HEK293 (cell line): ENCODE measurements at regions not wholly inside any gene's neighbourhood (a gene's known extent, or its start where the extent isn't known, plus 50 kb on each side); places are given as distances from the start of the nearest gene placed in this dataset.

Experiments
- CTCF ChIA-PET: fragments of 350-600 bp; formaldehyde crosslinking; extraction: SDS; loops from one replicate; lab custom pipeline; 2021; ENCODE audit warnings: antibody characterized with exemption; lab: Yijun Ruan, JAX
- POLR2A ChIA-PET: fragments of 300-600 bp; formaldehyde crosslinking; extraction: SDS; loops from one replicate; lab custom pipeline; 2020; ENCODE audit warnings: antibody characterized with exemption, inconsistent platforms; lab: Yijun Ruan, JAX
- H3K27ac ChIP-seq: fragments of 200-500 bp; sonication (Bioruptor generic); 2 replicates; pipeline ENCODE4 v1.5.1; 2014; ENCODE audit warnings: low read depth, low read length, control low read depth, inconsistent platforms; ENCODE audit errors: extremely low read depth
- H3K36me3 ChIP-seq, 2 experiments: fragments of 200-500 bp in 1 of 2; sonication (Bioruptor generic) in 1 of 2; 1 replicate in 1 of 2; 2 replicates in 1 of 2; pipeline ENCODE4 v1.5.1; 2014 to 2017; ENCODE audit warnings: inconsistent platforms in 2 of 2, low read length in 2 of 2; ENCODE audit not compliant: control insufficient read depth in 2 of 2, insufficient read depth in 1 of 2
- H3K4me1 ChIP-seq: fragments of 200-500 bp; sonication (Bioruptor generic); 2 replicates; pipeline ENCODE4 v1.5.1; 2014; ENCODE audit warnings: mild to moderate bottlenecking, low read length, inconsistent platforms; ENCODE audit not compliant: control insufficient read depth, insufficient read depth
- H3K4me3 ChIP-seq: 2 replicates; pipeline ENCODE4 v1.5.1; 2011; ENCODE audit warnings: low read depth, mild to moderate bottlenecking, control low read depth, low read length, moderate library complexity
- H3K9me3 ChIP-seq: fragments of 200-500 bp; sonication (Bioruptor generic); 2 replicates; pipeline ENCODE4 v1.5.1; 2014; ENCODE audit warnings: low read depth, low read length, inconsistent platforms; ENCODE audit not compliant: control insufficient read depth, insufficient read depth
- FEZF1 ChIP-seq: fragments of 450-650 bp; formaldehyde crosslinking; IDR thresholded peaks from 2 replicates; pipeline ENCODE4 v1.5.1; 2016; ENCODE audit warnings: missing biosample characterization, missing genetic modification characterization
- GLI2 ChIP-seq: fragments of 450-650 bp; formaldehyde crosslinking; IDR thresholded peaks from 2 replicates; pipeline ENCODE4; 2017; ENCODE audit warnings: missing biosample characterization, missing genetic modification characterization, low read depth, borderline replicate concordance
- GLIS2 ChIP-seq: fragments of 450-650 bp; formaldehyde crosslinking; IDR thresholded peaks from 2 replicates; pipeline ENCODE4 v1.5.1; 2016; ENCODE audit warnings: missing biosample characterization, missing genetic modification characterization
- OVOL3 ChIP-seq: fragments of 450-650 bp; formaldehyde crosslinking; IDR thresholded peaks from 2 replicates; pipeline ENCODE4 v1.5.1; 2016; ENCODE audit warnings: missing biosample characterization, missing genetic modification characterization
- TRIM28 ChIP-seq: IDR thresholded peaks from 2 replicates; pipeline ENCODE4 v1.6.1; 2011; ENCODE audit warnings: low read length, control low read depth, borderline replicate concordance
- WT1 ChIP-seq: fragments of 450-650 bp; formaldehyde crosslinking; IDR thresholded peaks from 2 replicates; pipeline ENCODE4 v1.5.1; 2016; ENCODE audit warnings: missing biosample characterization, missing genetic modification characterization
- ZBTB48 ChIP-seq: fragments of 450-650 bp; formaldehyde crosslinking; IDR thresholded peaks from 2 replicates; pipeline ENCODE4 v1.5.1; 2016; ENCODE audit warnings: missing biosample characterization, missing genetic modification characterization
- ZFHX2 ChIP-seq: fragments of 450-650 bp; formaldehyde crosslinking; conservative IDR thresholded peaks from 2 replicates; pipeline ENCODE4 v1.5.1; 2016; ENCODE audit warnings: missing biosample characterization, missing genetic modification characterization
- ZFP41 ChIP-seq: fragments of 450-650 bp; formaldehyde crosslinking; IDR thresholded peaks from 2 replicates; pipeline ENCODE4 v1.5.1; 2016; ENCODE audit warnings: missing biosample characterization, missing genetic modification characterization, borderline replicate concordance
- ZNF10 ChIP-seq: fragments of 450-650 bp; formaldehyde crosslinking; IDR thresholded peaks from 2 replicates; pipeline ENCODE4 v1.5.1; 2017; ENCODE audit warnings: missing biosample characterization, missing genetic modification characterization
- ZNF114 ChIP-seq: fragments of 450-650 bp; formaldehyde crosslinking; IDR thresholded peaks from 2 replicates; pipeline ENCODE4 v1.5.0; 2017; ENCODE audit warnings: missing biosample characterization, missing genetic modification characterization
- ZNF132 ChIP-seq: fragments of 450-650 bp; formaldehyde crosslinking; IDR thresholded peaks from 2 replicates; pipeline ENCODE4 v1.5.1; 2017; ENCODE audit warnings: missing biosample characterization, missing genetic modification characterization, borderline replicate concordance
- ZNF133 ChIP-seq: fragments of 450-650 bp; formaldehyde crosslinking; IDR thresholded peaks from 2 replicates; pipeline ENCODE4 v1.5.1; 2016; ENCODE audit warnings: missing biosample characterization, missing genetic modification characterization
- ZNF138 ChIP-seq: fragments of 450-650 bp; formaldehyde crosslinking; IDR thresholded peaks from 2 replicates; pipeline ENCODE4 v1.5.1; 2016; ENCODE audit warnings: missing biosample characterization, missing genetic modification characterization, borderline replicate concordance
- ZNF146 ChIP-seq: fragments of 450-650 bp; formaldehyde crosslinking; IDR thresholded peaks from 2 replicates; pipeline ENCODE4 v1.5.1; 2016; ENCODE audit warnings: missing biosample characterization, missing genetic modification characterization
- ZNF174 ChIP-seq: fragments of 450-650 bp; formaldehyde crosslinking; IDR thresholded peaks from 2 replicates; pipeline ENCODE4 v1.5.0; 2017; ENCODE audit warnings: missing biosample characterization, mild to moderate bottlenecking, missing genetic modification characterization
- ZNF2 ChIP-seq: fragments of 450-650 bp; formaldehyde crosslinking; IDR thresholded peaks from 2 replicates; pipeline ENCODE4 v1.5.1; 2016; ENCODE audit warnings: missing biosample characterization, missing genetic modification characterization
- ZNF211 ChIP-seq: fragments of 450-650 bp; formaldehyde crosslinking; IDR thresholded peaks from 2 replicates; pipeline ENCODE4 v1.5.1; 2016; ENCODE audit warnings: low read depth, missing biosample characterization, missing genetic modification characterization
- ZNF221 ChIP-seq: fragments of 450-650 bp; formaldehyde crosslinking; IDR thresholded peaks from 2 replicates; pipeline ENCODE4 v1.5.1; 2017; ENCODE audit warnings: missing biosample characterization, missing genetic modification characterization, borderline replicate concordance
- ZNF26 ChIP-seq: fragments of 450-650 bp; formaldehyde crosslinking; IDR thresholded peaks from 2 replicates; pipeline ENCODE4 v1.5.1; 2016; ENCODE audit warnings: missing biosample characterization, missing genetic modification characterization
- ZNF398 ChIP-seq: fragments of 450-650 bp; formaldehyde crosslinking; IDR thresholded peaks from 2 replicates; pipeline ENCODE4 v1.5.1; 2017; ENCODE audit warnings: missing biosample characterization, missing genetic modification characterization
- ZNF501 ChIP-seq: fragments of 450-650 bp; formaldehyde crosslinking; IDR thresholded peaks from 2 replicates; pipeline ENCODE4 v1.5.1; 2016; ENCODE audit warnings: missing biosample characterization, missing genetic modification characterization
- ZNF548 ChIP-seq: fragments of 450-650 bp; formaldehyde crosslinking; IDR thresholded peaks from 2 replicates; pipeline ENCODE4 v1.5.1; 2016; ENCODE audit warnings: missing biosample characterization, missing genetic modification characterization
- ZNF560 ChIP-seq: fragments of 450-650 bp; formaldehyde crosslinking; IDR thresholded peaks from 2 replicates; pipeline ENCODE4 v1.5.1; 2017; ENCODE audit warnings: missing biosample characterization, missing genetic modification characterization, borderline replicate concordance
- ZNF610 ChIP-seq: fragments of 450-650 bp; formaldehyde crosslinking; IDR thresholded peaks from 2 replicates; pipeline ENCODE4 v1.5.1; 2016; ENCODE audit warnings: missing biosample characterization, missing genetic modification characterization, borderline replicate concordance
- ZNF621 ChIP-seq: fragments of 450-650 bp; formaldehyde crosslinking; IDR thresholded peaks from 2 replicates; pipeline ENCODE4 v1.5.1; 2017; ENCODE audit warnings: missing biosample characterization, missing genetic modification characterization
- ZNF639 ChIP-seq: fragments of 450-650 bp; formaldehyde crosslinking; IDR thresholded peaks from 2 replicates; pipeline ENCODE4 v1.5.1; 2016; ENCODE audit warnings: missing biosample characterization, missing genetic modification characterization
- ZNF707 ChIP-seq: fragments of 450-650 bp; formaldehyde crosslinking; IDR thresholded peaks from 2 replicates; pipeline ENCODE4 v1.5.1; 2016; ENCODE audit warnings: missing biosample characterization, missing genetic modification characterization
- ZNF776 ChIP-seq: fragments of 450-650 bp; formaldehyde crosslinking; IDR thresholded peaks from 2 replicates; pipeline ENCODE4 v1.5.0; 2017; ENCODE audit warnings: missing biosample characterization, missing genetic modification characterization, borderline replicate concordance
- ZNF777 ChIP-seq: fragments of 450-650 bp; formaldehyde crosslinking; IDR thresholded peaks from 2 replicates; pipeline ENCODE4 v1.5.1; 2017; ENCODE audit warnings: missing biosample characterization, missing genetic modification characterization, borderline replicate concordance
- ZNF785 ChIP-seq: fragments of 450-650 bp; formaldehyde crosslinking; IDR thresholded peaks from 2 replicates; pipeline ENCODE4 v1.5.1; 2016; ENCODE audit warnings: missing biosample characterization, missing genetic modification characterization
- ZNF792 ChIP-seq: fragments of 450-650 bp; formaldehyde crosslinking; IDR thresholded peaks from 2 replicates; pipeline ENCODE4 v1.5.1; 2016; ENCODE audit warnings: missing biosample characterization, missing genetic modification characterization
- ZSCAN4 ChIP-seq: fragments of 450-650 bp; formaldehyde crosslinking; IDR thresholded peaks from 2 replicates; pipeline ENCODE4 v1.5.1; 2017; ENCODE audit warnings: missing biosample characterization, missing genetic modification characterization

- TF ChIP-seq GLI2 (tag by site-specific recombination) (no peak), ZNF174 (tag by site-specific recombination) (no peak), ZNF610 (tag by site-specific recombination) (no peak), ZNF211 (tag by site-specific recombination) (no peak), ZNF785 (no peak), ZSCAN4 (no peak), ZBTB48 (tag by site-specific recombination) (no peak), ZNF138 (no peak), ZNF398 (tag by site-specific recombination) (no peak), WT1 (tag by site-specific recombination) (no peak), ZNF776 (no peak), GLIS2 (tag by site-specific recombination) (no peak), ZFP41 (tag by site-specific recombination) (no peak), ZNF132 (no peak), TRIM28 (no peak), ZNF777 (tag by site-specific recombination) (no peak), ZNF221 (tag by site-specific recombination) (no peak), ZNF501 (tag by site-specific recombination) (no peak), ZFHX2 (tag by site-specific recombination) (no peak)
- CTCF ChIA-PET = interaction anchor here (0.5 to 5.0 kb wide), 34 partner anchors 9 to 755 kb away, joined by 3 to 49 read pairs (median 5); partner anchors contain the start of gene KIZ
- POLR2A ChIA-PET = no interaction called here
- H3K27ac ChIP-seq = no peak overlapping the region
- no peaks in the 10 kb centered on the region for H3K9me3 ChIP-seq
- H3K4me3 ChIP-seq = no peak overlapping the region
- H3K36me3 ChIP-seq = no peaks in the 10 kb centered on the region
- H3K4me1 ChIP-seq = no peaks in the 10 kb centered on the region
Observed at GRCh38 chr20:20859510-20859909, 147.1 kb upstream of the RALGAPA2 start.

- no peaks in the 10 kb centered on the region for H3K4me1 ChIP-seq
- H3K9me3 ChIP-seq = no peaks in the 10 kb centered on the region
- no peaks in the 10 kb centered on the region for H3K36me3 ChIP-seq
- no peak overlapping the region for H3K4me3 ChIP-seq
- ChIA-PET CTCF (interaction anchor here (1.2 kb wide), 1 partner anchor 19 kb away, joined by 3 read pairs; no protein-coding TSS in a partner anchor), POLR2A (no interaction called here)
- H3K27ac ChIP-seq = no peak overlapping the region
- TF ChIP-seq ZNF146 (tag by site-specific recombination) (no peak), ZNF639 (tag by site-specific recombination) (no peak), ZNF26 (tag by site-specific recombination) (no peak), ZNF10 (tag by site-specific recombination) (no peak), ZNF621 (tag by site-specific recombination) (no peak), ZNF560 (tag by site-specific recombination) (no peak), ZNF707 (tag by site-specific recombination) (no peak), ZNF114 (tag by site-specific recombination) (no peak), ZNF133 (tag by site-specific recombination) (no peak), OVOL3 (tag by site-specific recombination) (no peak), WT1 (tag by site-specific recombination) (no peak), ZNF785 (no peak), ZNF548 (tag by site-specific recombination) (no peak), FEZF1 (no peak), GLIS2 (tag by site-specific recombination) (no peak), ZNF792 (tag by site-specific recombination) (no peak), ZNF2 (tag by site-specific recombination) (no peak)
Observed at GRCh38 chr20:20856956-20857355, 144.5 kb upstream of the RALGAPA2 start.
